H1 (cell line): ENCODE measurements at regions not wholly inside any gene's neighbourhood (a gene's known extent, or its start where the extent isn't known, plus 50 kb on each side); places are given as distances from the start of the nearest gene placed in this dataset.

Experiments
- CTCF ChIA-PET: fragments of 300-600 bp; sonication (Branson Sonifier 250); formaldehyde crosslinking; loops from one replicate; lab custom pipeline; 2021; ENCODE audit not compliant: partially characterized antibody; lab: Charles Lee
- POLR2A ChIA-PET: fragments of 300-600 bp; sonication (Branson Sonifier 250); formaldehyde crosslinking; loops from one replicate; lab custom pipeline; 2021; ENCODE audit warnings: inconsistent platforms; ENCODE audit not compliant: partially characterized antibody; lab: Charles Lee
- DNase-seq, 2 experiments: peaks; one replicate each; pipeline versions ENCODE4 v3.0.0 to v3.0.0-alpha.2; 2010 to 2022; ENCODE audit warnings: low spot score in 2 of 2, low read depth in 1 of 2, mixed read lengths in 1 of 2
- FAIRE-seq: peaks from 2 replicates; lab custom pipeline; 2011; peaks lifted over from hg19 to GRCh38; lab: Jason Lieb, UNC
- H2AFZ ChIP-seq: 2 replicates; pipeline ENCODE4 v1.8.1; 2012; ENCODE audit warnings: low read length, inconsistent platforms
- H2AK5ac ChIP-seq: 2 replicates; pipeline ENCODE4 v1.6.1; 2013; ENCODE audit warnings: low read depth, low read length
- H2BK120ac ChIP-seq: replicated peaks from 2 replicates; pipeline ENCODE3; 2013; ENCODE audit warnings: low read depth, low read length, inconsistent platforms
- H2BK12ac ChIP-seq: 2 replicates; pipeline ENCODE4 v1.6.1; 2013; ENCODE audit warnings: low read depth, low read length
- H2BK15ac ChIP-seq: 2 replicates; pipeline ENCODE4 v1.6.1; 2013; ENCODE audit warnings: low read length
- H2BK20ac ChIP-seq: 2 replicates; pipeline ENCODE4 v1.6.1; 2013; ENCODE audit warnings: low read length
- H2BK5ac ChIP-seq: 2 replicates; pipeline ENCODE4 v1.6.1; 2013; ENCODE audit warnings: low read depth, low read length
- H3K14ac ChIP-seq: 2 replicates; pipeline ENCODE4 v1.6.1; 2013; ENCODE audit warnings: inconsistent platforms; ENCODE audit not compliant: insufficient read length
- H3K18ac ChIP-seq: 2 replicates; pipeline ENCODE4 v1.6.1; 2013; ENCODE audit warnings: low read length; ENCODE audit errors: extremely low read depth
- H3K23ac ChIP-seq: 2 replicates; pipeline ENCODE4 v1.6.1; 2013; ENCODE audit warnings: inconsistent platforms; ENCODE audit not compliant: insufficient read length
- H3K23me2 ChIP-seq: 2 replicates; pipeline ENCODE4 v1.6.1; 2013; ENCODE audit warnings: low read depth, low read length
- H3K27ac ChIP-seq: 2 replicates; pipeline ENCODE4 v1.6.1; 2011; ENCODE audit warnings: low read depth, low read length, inconsistent platforms
- H3K27me3 ChIP-seq, 4 experiments: replicated peaks in 1 of 4; 1 replicate in 1 of 4; 2 replicates in 3 of 4; pipeline versions ENCODE4 v1.6.1 to v1.8.1; 2011 to 2013; ENCODE audit warnings: low read length in 3 of 4, mild to moderate bottlenecking in 3 of 4, inconsistent platforms in 2 of 4, mixed read lengths in 2 of 4, moderate library complexity in 1 of 4; ENCODE audit not compliant: control insufficient read depth in 3 of 4, insufficient read depth in 3 of 4; ENCODE audit errors: extremely low read depth in 1 of 4
- H3K36me3 ChIP-seq, 4 experiments: 2 replicates each; pipeline versions ENCODE4 v1.6.1 to v1.8.1; 2011 to 2013; ENCODE audit warnings: mild to moderate bottlenecking in 4 of 4, low read length in 3 of 4, moderate library complexity in 2 of 4, control low read depth in 1 of 4, inconsistent platforms in 1 of 4; ENCODE audit not compliant: insufficient read depth in 4 of 4, control insufficient read depth in 2 of 4
- H3K4ac ChIP-seq: replicated peaks from 2 replicates; pipeline ENCODE3; 2013; ENCODE audit warnings: low read length, low read depth, mixed read lengths, inconsistent platforms; ENCODE audit not compliant: insufficient read length
- H3K4me1 ChIP-seq, 4 experiments: replicated peaks in 1 of 4; 1 replicate in 1 of 4; 2 replicates in 3 of 4; pipeline versions ENCODE4 v1.6.1 to v1.8.1; 2011 to 2013; ENCODE audit warnings: low read length in 3 of 4, inconsistent platforms in 2 of 4, mixed read lengths in 1 of 4; ENCODE audit not compliant: insufficient read depth in 4 of 4, control insufficient read depth in 3 of 4
- H3K4me2 ChIP-seq, 2 experiments: 2 replicates each; pipeline versions ENCODE4 v1.6.1 to v1.8.1; 2011 to 2013; ENCODE audit warnings: low read depth in 2 of 2, low read length in 2 of 2, control low read depth in 1 of 2, inconsistent platforms in 1 of 2, mild to moderate bottlenecking in 1 of 2; ENCODE audit not compliant: insufficient read depth in 1 of 2
- H3K4me3 ChIP-seq, 4 experiments: fragments of 200-600, 300-600 bp in 1 of 4; sonication (generic), shearing (Covaris generic), sonication (Bioruptor Twin) in 1 of 4; 2 replicates each; pipeline versions ENCODE4 v1.5.1 to v1.8.1; 2011 to 2016; ENCODE audit warnings: low read length in 4 of 4, low read depth in 3 of 4, control low read depth in 2 of 4, inconsistent platforms in 2 of 4, mild to moderate bottlenecking in 2 of 4, mixed read lengths in 1 of 4, moderate library complexity in 1 of 4; ENCODE audit not compliant: insufficient read depth in 2 of 4; ENCODE audit errors: extremely low read depth in 1 of 4
- H3K56ac ChIP-seq: replicated peaks from 2 replicates; pipeline ENCODE3; 2013; ENCODE audit warnings: low read depth, mild to moderate bottlenecking, mixed read lengths, low read length, inconsistent platforms; ENCODE audit not compliant: insufficient read length
- H3K79me1 ChIP-seq: 2 replicates; pipeline ENCODE4 v1.6.1; 2013; ENCODE audit warnings: low read depth, low read length, control low read depth
- H3K79me2 ChIP-seq, 2 experiments: 2 replicates each; pipeline versions ENCODE4 v1.6.1 to v1.8.1; 2012 to 2013; ENCODE audit warnings: low read length in 2 of 2, mild to moderate bottlenecking in 2 of 2, inconsistent platforms in 1 of 2; ENCODE audit not compliant: insufficient read depth in 2 of 2, control insufficient read depth in 1 of 2
- H3K9ac ChIP-seq, 4 experiments: replicated peaks in 1 of 4; 1 replicate in 1 of 4; 2 replicates in 3 of 4; pipeline versions ENCODE4 v1.6.1 to v1.8.1; 2011 to 2013; ENCODE audit warnings: low read depth in 3 of 4, low read length in 3 of 4, control low read depth in 2 of 4, mild to moderate bottlenecking in 2 of 4, moderate library complexity in 2 of 4, inconsistent platforms in 1 of 4; ENCODE audit errors: extremely low read depth in 1 of 4
- H3K9me3 ChIP-seq, 2 experiments: 2 replicates each; pipeline versions ENCODE4 v1.6.1 to v1.8.1; 2012 to 2013; ENCODE audit warnings: mild to moderate bottlenecking in 2 of 2, moderate library complexity in 2 of 2, control low read depth in 1 of 2, inconsistent platforms in 1 of 2, low read depth in 1 of 2, low read length in 1 of 2, mixed read lengths in 1 of 2; ENCODE audit not compliant: insufficient read depth in 2 of 2
- H4K20me1 ChIP-seq, 2 experiments: replicated peaks in 1 of 2; 2 replicates each; pipeline versions ENCODE3 to v1.8.1; 2011 to 2013; ENCODE audit warnings: inconsistent platforms in 2 of 2, low read length in 2 of 2, mild to moderate bottlenecking in 1 of 2; ENCODE audit not compliant: insufficient read depth in 2 of 2, control insufficient read depth in 1 of 2
- H4K5ac ChIP-seq: 2 replicates; pipeline ENCODE4 v1.6.1; 2013; ENCODE audit warnings: low read length, low read depth, mixed read lengths, inconsistent platforms; ENCODE audit not compliant: insufficient read length
- H4K8ac ChIP-seq: 2 replicates; pipeline ENCODE4 v1.8.0; 2013; ENCODE audit warnings: mild to moderate bottlenecking, moderate library complexity, low read length, inconsistent platforms; ENCODE audit not compliant: insufficient read depth; ENCODE audit errors: extremely low read depth
- H4K91ac ChIP-seq: replicated peaks from 2 replicates; pipeline ENCODE3; 2013; ENCODE audit warnings: low read length, mixed read lengths, inconsistent platforms; ENCODE audit not compliant: insufficient read length
- PHF8 ChIP-seq: fragments of 200-600 bp; sonication (generic); conservative IDR thresholded peaks from 2 replicates; pipeline ENCODE4 v1.7.1; 2012; ENCODE audit warnings: low read depth, mild to moderate bottlenecking, inconsistent platforms, low read length, moderate library complexity
- POLR2AphosphoS5 ChIP-seq: IDR thresholded peaks from 2 replicates; pipeline ENCODE4 v1.6.1; 2011; ENCODE audit warnings: low read depth, low read length
- RXRA ChIP-seq: IDR thresholded peaks from 2 replicates; pipeline ENCODE4 v1.6.1; 2011; ENCODE audit warnings: low read depth, mild to moderate bottlenecking, low read length, moderate library complexity; ENCODE audit not compliant: insufficient read depth
- TEAD4 ChIP-seq: IDR thresholded peaks from 2 replicates; pipeline ENCODE4 v1.6.1; 2012; ENCODE audit warnings: low read depth, low read length, inconsistent platforms, mixed read lengths
- WGBS, 2 experiments: shearing (Covaris generic) in 1 of 2; methylation state at CpG; one replicate each; pipeline versions ENCODE4 v1.1.6 to v1.1.7; 2013 to 2015; ENCODE audit warnings: low lambda C conversion rate in 2 of 2, mixed read lengths in 2 of 2, inconsistent platforms in 1 of 2, low coverage in 1 of 2, missing lambda C conversion rate in 1 of 2; ENCODE audit not compliant: insufficient replicate concordance in 2 of 2, insufficient coverage in 1 of 2, insufficient read length in 1 of 2; ENCODE audit errors: extremely low coverage in 1 of 2, missing lambda C conversion rate in 1 of 2; 5-methylcytosine and 5-hydroxymethylcytosine counted together

DNA sequence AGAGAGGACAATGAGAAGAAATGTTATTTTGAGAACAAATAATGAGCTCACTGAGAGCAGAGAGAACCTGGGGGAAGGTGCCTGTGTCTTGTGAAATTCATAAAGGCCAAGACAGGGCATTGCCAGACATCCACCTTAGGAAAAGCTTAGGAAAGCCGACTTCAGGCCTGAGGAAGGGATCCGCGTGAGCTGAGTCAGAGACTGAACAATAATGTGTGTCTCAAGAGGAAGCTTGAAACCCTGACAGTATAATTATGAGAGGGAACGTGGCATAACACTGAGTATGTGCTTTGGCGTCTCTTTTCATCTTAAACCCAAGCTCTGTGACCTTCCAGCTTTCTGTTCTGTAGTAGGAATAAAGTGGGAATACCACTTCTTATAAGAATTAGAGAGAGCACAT is 307.2 kb downstream of the ACTR3B start:
- Histone ChIP-seq H3K27me3 (no peaks in the 10 kb centered on the region), H2BK120ac (no peak overlapping the region), H3K4me1 (no peaks in the 10 kb centered on the region), H4K91ac (no peak overlapping the region), H2BK20ac (no peak overlapping the region), H3K4ac (no peak overlapping the region), H3K18ac (no peak overlapping the region), H2AFZ (no peak overlapping the region), H3K56ac (no peak overlapping the region), H3K9me3 (no peaks in the 10 kb centered on the region), H4K20me1 (no peaks in the 10 kb centered on the region), H3K79me1 (no peaks in the 10 kb centered on the region), H3K79me2 (no peaks in the 10 kb centered on the region), H3K23ac (no peak overlapping the region), H2BK15ac (no peak overlapping the region), H3K4me2 (no peak overlapping the region), H3K9ac (no peak overlapping the region), H2BK5ac (no peak overlapping the region), H4K5ac (no peak overlapping the region), H3K23me2 (peaks cover 4% of the 10 kb centered on the region; the same call in 1 of the 2 replicates), H4K8ac (no peak overlapping the region), H3K4me3 (no peak overlapping the region), H3K27ac (no peak overlapping the region), H2BK12ac (no peak overlapping the region), H3K36me3 (no peaks in the 10 kb centered on the region), H3K14ac (no peak overlapping the region), H2AK5ac (no peak overlapping the region)
- whole genome bisulfite sequencing, 2 experiments = 92% methylated on average over 5 of the region's 5 CpGs; no CpG with 5 or more reads in 1 of the 2 experiments
- no peak for DNase-seq
- ChIA-PET CTCF (interaction anchor here (0.8 to 1.2 kb wide), 3 partner anchors 26 to 46 kb away, joined by 3 to 4 read pairs (median 3); no protein-coding TSS in a partner anchor), POLR2A (no interaction called here)
- TF ChIP-seq RXRA (no peak), TEAD4 (no peak), POLR2AphosphoS5 (no peak), PHF8 (no peak)
- FAIRE-seq = no peak
